Adrenal gland (tissue), 5 donors: ENCODE measurements at regions not wholly inside any gene's neighbourhood (a gene's known extent, or its start where the extent isn't known, plus 50 kb on each side); places are given as distances from the start of the nearest gene placed in this dataset.

Experiments used
- POLR2A ChIP-seq, 2 donors: fragments of 450-650 bp; IDR thresholded peaks; one replicate each; pipeline ENCODE4 v1.6.1; 2017; ENCODE audit warnings: antibody characterized with exemption in 2 of 2, mild to moderate bottlenecking in 2 of 2, moderate library complexity in 1 of 2
- TF ChIP-seq, protein P1 (sequence below), 6 experiments: fragments of 450-650 bp in 4 of 6; fragments of 200-600 bp in 2 of 6; sonication (generic) in 1 of 6; IDR thresholded peaks; 1 replicate in 5 of 6; 2 replicates in 1 of 6; pipeline versions ENCODE4 v1.5.1 to v1.8.0; 2016 to 2021; ENCODE audit warnings: antibody characterized with exemption in 6 of 6, mild to moderate bottlenecking in 2 of 6, moderate library complexity in 1 of 6
- donor health status: DM: no; HTN: no; CAD: no.

GRCh38 chr4:54587107-54587891 lies 70.5 kb upstream of the KIT start:
- TF ChIP-seq, protein P1, sequence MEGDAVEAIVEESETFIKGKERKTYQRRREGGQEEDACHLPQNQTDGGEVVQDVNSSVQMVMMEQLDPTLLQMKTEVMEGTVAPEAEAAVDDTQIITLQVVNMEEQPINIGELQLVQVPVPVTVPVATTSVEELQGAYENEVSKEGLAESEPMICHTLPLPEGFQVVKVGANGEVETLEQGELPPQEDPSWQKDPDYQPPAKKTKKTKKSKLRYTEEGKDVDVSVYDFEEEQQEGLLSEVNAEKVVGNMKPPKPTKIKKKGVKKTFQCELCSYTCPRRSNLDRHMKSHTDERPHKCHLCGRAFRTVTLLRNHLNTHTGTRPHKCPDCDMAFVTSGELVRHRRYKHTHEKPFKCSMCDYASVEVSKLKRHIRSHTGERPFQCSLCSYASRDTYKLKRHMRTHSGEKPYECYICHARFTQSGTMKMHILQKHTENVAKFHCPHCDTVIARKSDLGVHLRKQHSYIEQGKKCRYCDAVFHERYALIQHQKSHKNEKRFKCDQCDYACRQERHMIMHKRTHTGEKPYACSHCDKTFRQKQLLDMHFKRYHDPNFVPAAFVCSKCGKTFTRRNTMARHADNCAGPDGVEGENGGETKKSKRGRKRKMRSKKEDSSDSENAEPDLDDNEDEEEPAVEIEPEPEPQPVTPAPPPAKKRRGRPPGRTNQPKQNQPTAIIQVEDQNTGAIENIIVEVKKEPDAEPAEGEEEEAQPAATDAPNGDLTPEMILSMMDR (IDR thresholded peaks at IDR 0.05), result no peak
- TF ChIP-seq POLR2A (IDR thresholded peaks at IDR 0.05), result no peak
